ENCODE measurements at regions not wholly inside any gene's neighbourhood (a gene's known extent, or its start where the extent isn't known, plus 50 kb on each side); places are given as distances from the start of the nearest gene placed in this dataset.

DNA sequence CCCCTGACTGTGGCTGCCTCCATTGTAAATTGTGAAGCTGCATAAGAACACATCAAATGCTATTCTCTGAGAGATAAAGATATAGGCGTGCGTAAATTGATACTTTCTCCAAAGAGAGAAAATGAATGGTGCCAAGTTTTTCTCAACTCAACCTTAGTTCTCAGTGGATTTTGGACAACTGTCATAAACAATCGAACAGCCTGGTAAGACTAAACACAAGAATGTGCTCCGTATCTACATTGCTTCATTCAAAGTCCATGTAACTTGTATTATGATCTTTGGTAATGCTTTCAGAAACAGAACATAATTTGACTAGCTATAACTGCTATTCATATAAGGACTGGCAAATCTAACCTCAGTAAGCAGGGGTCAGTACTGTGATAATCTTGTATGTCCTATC, 429.1 kb downstream of the SEMA3D start:
- Histone ChIP-seq H3K27ac (ENCODE audit: low read depth, low read length) (no peak overlapping the region), H3K27me3 (ENCODE audit: control insufficient read depth, insufficient read depth, low read length) (no peaks in the 10 kb centered on the region), H3K4me3 (ENCODE audit: low read depth, low read length) (no peak overlapping the region), H3K9me3 (ENCODE audit: control insufficient read depth, insufficient read depth, low read length) (no peaks in the 10 kb centered on the region)
- TF ChIP-seq, protein P1, sequence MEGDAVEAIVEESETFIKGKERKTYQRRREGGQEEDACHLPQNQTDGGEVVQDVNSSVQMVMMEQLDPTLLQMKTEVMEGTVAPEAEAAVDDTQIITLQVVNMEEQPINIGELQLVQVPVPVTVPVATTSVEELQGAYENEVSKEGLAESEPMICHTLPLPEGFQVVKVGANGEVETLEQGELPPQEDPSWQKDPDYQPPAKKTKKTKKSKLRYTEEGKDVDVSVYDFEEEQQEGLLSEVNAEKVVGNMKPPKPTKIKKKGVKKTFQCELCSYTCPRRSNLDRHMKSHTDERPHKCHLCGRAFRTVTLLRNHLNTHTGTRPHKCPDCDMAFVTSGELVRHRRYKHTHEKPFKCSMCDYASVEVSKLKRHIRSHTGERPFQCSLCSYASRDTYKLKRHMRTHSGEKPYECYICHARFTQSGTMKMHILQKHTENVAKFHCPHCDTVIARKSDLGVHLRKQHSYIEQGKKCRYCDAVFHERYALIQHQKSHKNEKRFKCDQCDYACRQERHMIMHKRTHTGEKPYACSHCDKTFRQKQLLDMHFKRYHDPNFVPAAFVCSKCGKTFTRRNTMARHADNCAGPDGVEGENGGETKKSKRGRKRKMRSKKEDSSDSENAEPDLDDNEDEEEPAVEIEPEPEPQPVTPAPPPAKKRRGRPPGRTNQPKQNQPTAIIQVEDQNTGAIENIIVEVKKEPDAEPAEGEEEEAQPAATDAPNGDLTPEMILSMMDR (IDR thresholded peaks at IDR 0.05; ENCODE audit: low read depth, low read length) = no peak
- DNase-seq (ENCODE audit: low read depth, low spot score) = no peak
- ChIA-PET POLR2A (no interaction called here), CTCF (no interaction called here)

- DNase-seq (ENCODE audit: low read depth, low spot score) = no peak
- POLR2A ChIA-PET = no interaction called here
- Histone ChIP-seq H3K27ac (ENCODE audit: low read depth, low read length) (no peak overlapping the region), H3K4me3 (ENCODE audit: low read depth, low read length) (no peak overlapping the region), H3K27me3 (ENCODE audit: control insufficient read depth, insufficient read depth, low read length) (no peaks in the 10 kb centered on the region), H3K9me3 (ENCODE audit: control insufficient read depth, insufficient read depth, low read length) (no peaks in the 10 kb centered on the region)
- TF ChIP-seq, protein P1 (IDR thresholded peaks at IDR 0.05; ENCODE audit: low read depth, low read length) = no peak
- CTCF ChIA-PET = no interaction called here
Observed at GRCh38 chr7:84746353-84746752, 440.5 kb downstream of the SEMA3D start.

GRCh38 chr7:84744385-84744784, 442.5 kb downstream of the SEMA3D start:
- no peak overlapping the region for H3K4me3 ChIP-seq (ENCODE audit: low read depth, low read length)
- CTCF ChIA-PET = no interaction called here
- H3K9me3 ChIP-seq (ENCODE audit: control insufficient read depth, insufficient read depth, low read length) = no peaks in the 10 kb centered on the region
- H3K27me3 ChIP-seq (ENCODE audit: control insufficient read depth, insufficient read depth, low read length) = no peaks in the 10 kb centered on the region
- H3K27ac ChIP-seq (ENCODE audit: low read depth, low read length) = no peak overlapping the region
- TF ChIP-seq, protein P1 (IDR thresholded peaks at IDR 0.05; ENCODE audit: low read depth, low read length) = no peak
- DNase-seq (ENCODE audit: low read depth, low spot score) = no peak
- POLR2A ChIA-PET = no interaction called here

GRCh38 chr7:84738583-84739150, 448.2 kb downstream of the SEMA3D start:
- ChIA-PET CTCF (no interaction called here), POLR2A (no interaction called here)
- H3K9me3 ChIP-seq (ENCODE audit: control insufficient read depth, insufficient read depth, low read length) = no peaks in the 10 kb centered on the region

GRCh38 chr7:84735677-84736076, 451.2 kb downstream of the SEMA3D start:
- H3K27ac ChIP-seq (ENCODE audit: low read depth, low read length) = no peak overlapping the region
- ChIA-PET CTCF (no interaction called here), POLR2A (no interaction called here)
- TF ChIP-seq, protein P1 (IDR thresholded peaks at IDR 0.05; ENCODE audit: low read depth, low read length) = no peak
- H3K4me3 ChIP-seq (ENCODE audit: low read depth, low read length) = no peak overlapping the region
- no peaks in the 10 kb centered on the region for H3K27me3 ChIP-seq (ENCODE audit: control insufficient read depth, insufficient read depth, low read length)
- DNase-seq (ENCODE audit: low read depth, low spot score) = no peak
- no peaks in the 10 kb centered on the region for H3K9me3 ChIP-seq (ENCODE audit: control insufficient read depth, insufficient read depth, low read length)

More at GRCh38 chr7:84738583-84739150, 448.2 kb downstream of the SEMA3D start:
- no peak overlapping the region for H3K4me3 ChIP-seq (ENCODE audit: low read depth, low read length)
- H3K27me3 ChIP-seq (ENCODE audit: control insufficient read depth, insufficient read depth, low read length) = no peaks in the 10 kb centered on the region
- TF ChIP-seq, protein P1 (IDR thresholded peaks at IDR 0.05; ENCODE audit: low read depth, low read length) = no peak
- H3K27ac ChIP-seq (ENCODE audit: low read depth, low read length) = no peak overlapping the region
- DNase-seq (ENCODE audit: low read depth, low spot score) = no peak

Data from AG04450 (cell line).